ENCODE measurements at regions not wholly inside any gene's neighbourhood (a gene's known extent, or its start where the extent isn't known, plus 50 kb on each side); places are given as distances from the start of the nearest gene placed in this dataset.

GRCh38 chr6:131399433-131399832, 173.6 kb upstream of the ARG1 start:
- TF ChIP-seq EZH2phosphoT487 (IDR thresholded peaks at IDR 0.05; ENCODE audit: low read depth) (no peak), CTCF (IDR thresholded peaks at IDR 0.05; ENCODE audit: low read depth, low read length) (no peak)
- no peak overlapping the region for H3K4me3 ChIP-seq (ENCODE audit: low read length)
- no peak overlapping the region for H3K27ac ChIP-seq (ENCODE audit: low read length)

GRCh38 chr6:131400054-131400778, 172.8 kb upstream of the ARG1 start:
- Histone ChIP-seq H3K9ac (ENCODE audit: low read length) (no peak overlapping the region), H3K4me3 (ENCODE audit: low read length) (no peak overlapping the region), H2AFZ (ENCODE audit: low read depth, low read length) (no peak overlapping the region)

More at GRCh38 chr6:131399433-131399832, 173.6 kb upstream of the ARG1 start:
- Histone ChIP-seq H3K9me3 (ENCODE audit: insufficient read depth, low read length) (no peaks in the 10 kb centered on the region), H2AFZ (ENCODE audit: low read depth, low read length) (no peak overlapping the region), H3K4me1 (ENCODE audit: low read length) (no peaks in the 10 kb centered on the region), H3K36me3 (replicated peaks; ENCODE audit: low read depth, low read length) (no peaks in the 10 kb centered on the region), H3K9ac (ENCODE audit: low read length) (no peak overlapping the region), H3K27me3 (ENCODE audit: low read depth, low read length) (no peaks in the 10 kb centered on the region), H4K20me1 (ENCODE audit: insufficient read depth, low read length) (no peaks in the 10 kb centered on the region), H3K4me2 (ENCODE audit: low read length) (no peak overlapping the region), H3K79me2 (ENCODE audit: low read length) (no peaks in the 10 kb centered on the region)

GRCh38 chr6:131400779-131401496, 172.1 kb upstream of the ARG1 start:
- TF ChIP-seq EZH2phosphoT487 (IDR thresholded peaks at IDR 0.05; ENCODE audit: low read depth) (no peak), CTCF (IDR thresholded peaks at IDR 0.05; ENCODE audit: low read depth, low read length) (no peak)
- Histone ChIP-seq H2AFZ (ENCODE audit: low read depth, low read length) (no peak overlapping the region), H3K9ac (ENCODE audit: low read length) (no peak overlapping the region), H3K4me3 (ENCODE audit: low read length) (no peak overlapping the region), H3K79me2 (ENCODE audit: low read length) (no peaks in the 10 kb centered on the region), H4K20me1 (ENCODE audit: insufficient read depth, low read length) (no peaks in the 10 kb centered on the region), H3K4me1 (ENCODE audit: low read length) (no peaks in the 10 kb centered on the region), H3K4me2 (ENCODE audit: low read length) (no peak overlapping the region), H3K9me3 (ENCODE audit: insufficient read depth, low read length) (no peaks in the 10 kb centered on the region), H3K27me3 (ENCODE audit: low read depth, low read length) (no peaks in the 10 kb centered on the region), H3K36me3 (replicated peaks; ENCODE audit: low read depth, low read length) (no peaks in the 10 kb centered on the region), H3K27ac (ENCODE audit: low read length) (no peak overlapping the region)

More at GRCh38 chr6:131400054-131400778, 172.8 kb upstream of the ARG1 start:
- Histone ChIP-seq H3K4me1 (ENCODE audit: low read length) (no peaks in the 10 kb centered on the region), H3K79me2 (ENCODE audit: low read length) (no peaks in the 10 kb centered on the region), H3K4me2 (ENCODE audit: low read length) (no peak overlapping the region), H3K36me3 (replicated peaks; ENCODE audit: low read depth, low read length) (no peaks in the 10 kb centered on the region), H4K20me1 (ENCODE audit: insufficient read depth, low read length) (no peaks in the 10 kb centered on the region), H3K27me3 (ENCODE audit: low read depth, low read length) (no peaks in the 10 kb centered on the region), H3K9me3 (ENCODE audit: insufficient read depth, low read length) (no peaks in the 10 kb centered on the region), H3K27ac (ENCODE audit: low read length) (no peak overlapping the region)
- no peak for TF ChIP-seq CTCF (IDR thresholded peaks at IDR 0.05; ENCODE audit: low read depth, low read length)
- TF ChIP-seq EZH2phosphoT487 (IDR thresholded peaks at IDR 0.05; ENCODE audit: low read depth): no peak

- no peak overlapping the region for H3K9ac ChIP-seq (ENCODE audit: low read length)
- H3K27ac ChIP-seq (ENCODE audit: low read length): no peak overlapping the region
- no peaks in the 10 kb centered on the region for H3K9me3 ChIP-seq (ENCODE audit: insufficient read depth, low read length)
- no peaks in the 10 kb centered on the region for H3K27me3 ChIP-seq (ENCODE audit: low read depth, low read length)
- no peak overlapping the region for H3K4me2 ChIP-seq (ENCODE audit: low read length)
- no peaks in the 10 kb centered on the region for H3K79me2 ChIP-seq (ENCODE audit: low read length)
- no peaks in the 10 kb centered on the region for H4K20me1 ChIP-seq (ENCODE audit: insufficient read depth, low read length)
- H3K4me1 ChIP-seq (ENCODE audit: low read length): no peaks in the 10 kb centered on the region
- no peak overlapping the region for H2AFZ ChIP-seq (ENCODE audit: low read depth, low read length)
- no peak overlapping the region for H3K4me3 ChIP-seq (ENCODE audit: low read length)
- TF ChIP-seq CTCF (IDR thresholded peaks at IDR 0.05; ENCODE audit: low read depth, low read length) (no peak), EZH2phosphoT487 (IDR thresholded peaks at IDR 0.05; ENCODE audit: low read depth) (no peak)
- H3K36me3 ChIP-seq (replicated peaks; ENCODE audit: low read depth, low read length): no peaks in the 10 kb centered on the region
Observed at GRCh38 chr6:131408811-131409210, 164.2 kb upstream of the ARG1 start.
